HepG2 (cell line): ENCODE measurements at regions not wholly inside any gene's neighbourhood (a gene's known extent, or its start where the extent isn't known, plus 50 kb on each side); places are given as distances from the start of the nearest gene placed in this dataset.

Source experiments
- ARNT ChIP-seq: fragments of 450-650 bp; IDR thresholded peaks from 2 replicates; pipeline ENCODE4 v1.6.1; 2017
- BHLHE40 ChIP-seq: IDR thresholded peaks from 2 replicates; pipeline ENCODE4 v1.6.1; 2011; ENCODE audit warnings: low read length, improper control_type of control experiment
- DMAP1 ChIP-seq: IDR thresholded peaks from 2 replicates; pipeline ENCODE4 v1.6.1; 2016
- ELF1 ChIP-seq: sonication (generic); formaldehyde crosslinking; IDR thresholded peaks from 2 replicates; pipeline ENCODE4 v1.4.0; 2020; ENCODE audit warnings: missing genetic modification reagents
- MAFK ChIP-seq, 2 experiments: IDR thresholded peaks in 1 of 2; conservative IDR thresholded peaks in 1 of 2; 2 replicates each; pipeline ENCODE4 v1.6.1; 2011; ENCODE audit warnings: improper control_type of control experiment in 2 of 2, low read length in 2 of 2
- NFIC ChIP-seq: IDR thresholded peaks from 2 replicates; pipeline ENCODE4 v1.6.1; 2012; ENCODE audit warnings: mild to moderate bottlenecking, low read length, inconsistent platforms
- NR2F2 ChIP-seq: IDR thresholded peaks from 2 replicates; pipeline ENCODE4 v1.6.1; 2012; ENCODE audit warnings: low read depth, inconsistent platforms, borderline replicate concordance
- RARG ChIP-seq: sonication (generic); formaldehyde crosslinking; IDR thresholded peaks from 2 replicates; pipeline ENCODE4 v1.4.0; 2020; ENCODE audit warnings: low read depth, mild to moderate bottlenecking, missing genetic modification reagents
- TCF7L2 ChIP-seq: IDR thresholded peaks from 2 replicates; pipeline ENCODE4 v1.6.1; 2011; ENCODE audit warnings: mild to moderate bottlenecking, low read depth, low read length, moderate library complexity
- THAP11 ChIP-seq: IDR thresholded peaks from 2 replicates; pipeline ENCODE4 v1.6.1; 2016; ENCODE audit warnings: missing biosample characterization, missing genetic modification reagents
- ZMYM2 ChIP-seq: sonication (generic); formaldehyde crosslinking; IDR thresholded peaks from 2 replicates; pipeline ENCODE4 v1.8.0; 2022; ENCODE audit warnings: mild to moderate bottlenecking, missing genetic modification reagents
- ZNF431 ChIP-seq: sonication (generic); formaldehyde crosslinking; IDR thresholded peaks from 2 replicates; pipeline ENCODE4 v1.9.0; 2022; ENCODE audit warnings: missing genetic modification reagents, low read depth, mild to moderate bottlenecking, borderline replicate concordance
- ZNF670 ChIP-seq: sonication (generic); formaldehyde crosslinking; IDR thresholded peaks from 2 replicates; pipeline ENCODE4 v1.8.0; 2022; ENCODE audit warnings: mild to moderate bottlenecking, missing genetic modification reagents, borderline replicate concordance
- TF ChIP-seq, protein P1 (sequence below): sonication (generic); formaldehyde crosslinking; conservative IDR thresholded peaks from 2 replicates; pipeline ENCODE4 v1.8.1; 2023; ENCODE audit warnings: missing genetic modification reagents
- TF ChIP-seq, protein P2 (sequence below): sonication (generic); formaldehyde crosslinking; conservative IDR thresholded peaks from 2 replicates; pipeline ENCODE4 v1.4.0; 2020; ENCODE audit warnings: missing genetic modification reagents
- TF ChIP-seq, protein P3 (sequence below): sonication (generic); formaldehyde crosslinking; IDR thresholded peaks from 2 replicates; pipeline ENCODE4 v1.5.0; 2020; ENCODE audit warnings: missing genetic modification reagents
- TF ChIP-seq, protein P4 (sequence below): IDR thresholded peaks from 2 replicates; pipeline ENCODE4 v1.6.1; 2012; ENCODE audit warnings: inconsistent platforms
- TF ChIP-seq, protein P5 (sequence below): sonication (generic); formaldehyde crosslinking; IDR thresholded peaks from 2 replicates; pipeline ENCODE4 v1.5.1; 2020; ENCODE audit warnings: missing genetic modification reagents, mild to moderate bottlenecking, borderline replicate concordance
- TF ChIP-seq, protein P6 (sequence below): sonication (generic); formaldehyde crosslinking; IDR thresholded peaks from 2 replicates; pipeline ENCODE4 v1.4.0; 2020; ENCODE audit warnings: missing genetic modification reagents
- TF ChIP-seq, protein P7 (sequence below): IDR thresholded peaks from 2 replicates; pipeline ENCODE4 v1.6.1; 2018; ENCODE audit warnings: missing genetic modification reagents

DNA sequence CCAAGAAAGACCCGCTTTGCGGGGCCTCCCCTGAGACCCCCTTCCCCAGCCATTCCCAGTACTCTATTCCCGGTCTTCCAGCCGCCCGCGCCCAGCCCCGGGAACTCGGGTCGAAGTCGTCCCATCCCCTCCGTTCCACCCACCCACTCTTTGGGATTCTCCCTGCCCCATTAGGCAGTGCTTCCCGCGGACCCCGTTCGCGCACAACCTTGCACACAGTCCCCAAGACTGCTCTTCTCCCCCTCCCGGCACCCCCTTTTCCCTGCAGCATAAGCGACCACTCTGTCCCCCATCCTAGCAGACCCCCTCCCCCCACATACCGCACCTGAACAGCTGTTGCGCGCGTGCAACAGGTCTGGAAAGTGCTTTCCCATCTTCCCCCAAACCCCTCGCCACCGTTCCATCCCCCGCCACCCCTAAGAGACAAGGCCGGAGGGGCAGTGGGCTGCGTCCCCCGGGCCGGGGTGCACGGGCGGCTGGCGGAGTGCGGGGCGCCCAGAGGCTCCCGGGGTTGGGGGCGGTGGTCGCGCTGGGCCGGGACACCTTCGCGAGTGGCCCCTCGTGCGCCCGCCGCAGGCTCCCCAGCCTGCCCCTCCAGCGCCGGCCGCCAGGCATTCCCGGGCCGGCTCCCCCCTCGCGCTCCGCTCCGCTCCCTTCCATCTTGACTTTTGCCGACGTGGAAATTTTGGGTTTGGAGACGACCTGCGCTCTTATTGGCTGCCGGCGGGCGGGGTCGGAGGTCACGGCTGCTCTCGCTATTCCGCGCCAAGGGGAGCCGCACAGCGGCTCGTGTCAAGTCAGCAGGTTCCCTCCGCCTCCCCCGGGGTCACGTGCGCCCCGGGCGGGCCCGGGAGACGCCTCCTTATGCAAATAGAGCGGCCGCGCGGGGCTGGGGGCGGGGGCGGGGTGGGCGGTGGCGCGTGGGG, 201.2 kb upstream of the NFE2L3 start (continued):
- TF ChIP-seq, protein P1, sequence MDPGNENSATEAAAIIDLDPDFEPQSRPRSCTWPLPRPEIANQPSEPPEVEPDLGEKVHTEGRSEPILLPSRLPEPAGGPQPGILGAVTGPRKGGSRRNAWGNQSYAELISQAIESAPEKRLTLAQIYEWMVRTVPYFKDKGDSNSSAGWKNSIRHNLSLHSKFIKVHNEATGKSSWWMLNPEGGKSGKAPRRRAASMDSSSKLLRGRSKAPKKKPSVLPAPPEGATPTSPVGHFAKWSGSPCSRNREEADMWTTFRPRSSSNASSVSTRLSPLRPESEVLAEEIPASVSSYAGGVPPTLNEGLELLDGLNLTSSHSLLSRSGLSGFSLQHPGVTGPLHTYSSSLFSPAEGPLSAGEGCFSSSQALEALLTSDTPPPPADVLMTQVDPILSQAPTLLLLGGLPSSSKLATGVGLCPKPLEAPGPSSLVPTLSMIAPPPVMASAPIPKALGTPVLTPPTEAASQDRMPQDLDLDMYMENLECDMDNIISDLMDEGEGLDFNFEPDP (CRISPR knock-in tag) = 0 out of 2 replicates have a peak, but pooled peaks have one; percentile 53
- TF ChIP-seq, protein P2, sequence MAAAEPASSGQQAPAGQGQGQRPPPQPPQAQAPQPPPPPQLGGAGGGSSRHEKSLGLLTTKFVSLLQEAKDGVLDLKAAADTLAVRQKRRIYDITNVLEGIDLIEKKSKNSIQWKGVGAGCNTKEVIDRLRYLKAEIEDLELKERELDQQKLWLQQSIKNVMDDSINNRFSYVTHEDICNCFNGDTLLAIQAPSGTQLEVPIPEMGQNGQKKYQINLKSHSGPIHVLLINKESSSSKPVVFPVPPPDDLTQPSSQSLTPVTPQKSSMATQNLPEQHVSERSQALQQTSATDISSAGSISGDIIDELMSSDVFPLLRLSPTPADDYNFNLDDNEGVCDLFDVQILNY (CRISPR knock-in tag) = 0 out of 2 replicates have a peak, but pooled peaks have one; percentile 40
- TF ChIP-seq ELF1 (CRISPR knock-in tag) (no peak), TCF7L2 (no peak), THAP11 (CRISPR knock-in tag) (peak; percentile 28; the same call in 1 of the 2 replicates), RARG (peak; percentile 50; the same call in 1 of the 2 replicates), ARNT (no peak), ZNF431 (CRISPR knock-in tag) (no peak), NR2F2 (no peak), DMAP1 (CRISPR knock-in tag) (peak; percentile 54), MAFK (conservative IDR thresholded peaks at IDR 0.05 in 1 of 2, IDR thresholded peaks at IDR 0.05 in 1 of 2; ENCODE audit: low read length in 2 of 2) (peak; percentile 67 to 70), ZMYM2 (no peak), NFIC (0 out of 2 replicates have a peak, but pooled peaks have one; percentile 2), BHLHE40 (peak; percentile 93), ZNF670 (CRISPR knock-in tag) (no peak)
- TF ChIP-seq, protein P3, sequence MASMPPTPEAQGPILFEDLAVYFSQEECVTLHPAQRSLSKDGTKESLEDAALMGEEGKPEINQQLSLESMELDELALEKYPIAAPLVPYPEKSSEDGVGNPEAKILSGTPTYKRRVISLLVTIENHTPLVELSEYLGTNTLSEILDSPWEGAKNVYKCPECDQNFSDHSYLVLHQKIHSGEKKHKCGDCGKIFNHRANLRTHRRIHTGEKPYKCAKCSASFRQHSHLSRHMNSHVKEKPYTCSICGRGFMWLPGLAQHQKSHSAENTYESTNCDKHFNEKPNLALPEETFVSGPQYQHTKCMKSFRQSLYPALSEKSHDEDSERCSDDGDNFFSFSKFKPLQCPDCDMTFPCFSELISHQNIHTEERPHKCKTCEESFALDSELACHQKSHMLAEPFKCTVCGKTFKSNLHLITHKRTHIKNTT = no peak
- TF ChIP-seq, protein P4, sequence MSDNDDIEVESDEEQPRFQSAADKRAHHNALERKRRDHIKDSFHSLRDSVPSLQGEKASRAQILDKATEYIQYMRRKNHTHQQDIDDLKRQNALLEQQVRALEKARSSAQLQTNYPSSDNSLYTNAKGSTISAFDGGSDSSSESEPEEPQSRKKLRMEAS = peak; percentile 70
- TF ChIP-seq, protein P5, sequence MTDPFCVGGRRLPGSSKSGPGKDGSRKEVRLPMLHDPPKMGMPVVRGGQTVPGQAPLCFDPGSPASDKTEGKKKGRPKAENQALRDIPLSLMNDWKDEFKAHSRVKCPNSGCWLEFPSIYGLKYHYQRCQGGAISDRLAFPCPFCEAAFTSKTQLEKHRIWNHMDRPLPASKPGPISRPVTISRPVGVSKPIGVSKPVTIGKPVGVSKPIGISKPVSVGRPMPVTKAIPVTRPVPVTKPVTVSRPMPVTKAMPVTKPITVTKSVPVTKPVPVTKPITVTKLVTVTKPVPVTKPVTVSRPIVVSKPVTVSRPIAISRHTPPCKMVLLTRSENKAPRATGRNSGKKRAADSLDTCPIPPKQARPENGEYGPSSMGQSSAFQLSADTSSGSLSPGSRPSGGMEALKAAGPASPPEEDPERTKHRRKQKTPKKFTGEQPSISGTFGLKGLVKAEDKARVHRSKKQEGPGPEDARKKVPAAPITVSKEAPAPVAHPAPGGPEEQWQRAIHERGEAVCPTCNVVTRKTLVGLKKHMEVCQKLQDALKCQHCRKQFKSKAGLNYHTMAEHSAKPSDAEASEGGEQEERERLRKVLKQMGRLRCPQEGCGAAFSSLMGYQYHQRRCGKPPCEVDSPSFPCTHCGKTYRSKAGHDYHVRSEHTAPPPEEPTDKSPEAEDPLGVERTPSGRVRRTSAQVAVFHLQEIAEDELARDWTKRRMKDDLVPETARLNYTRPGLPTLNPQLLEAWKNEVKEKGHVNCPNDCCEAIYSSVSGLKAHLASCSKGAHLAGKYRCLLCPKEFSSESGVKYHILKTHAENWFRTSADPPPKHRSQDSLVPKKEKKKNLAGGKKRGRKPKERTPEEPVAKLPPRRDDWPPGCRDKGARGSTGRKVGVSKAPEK = no peak
- TF ChIP-seq, protein P6, sequence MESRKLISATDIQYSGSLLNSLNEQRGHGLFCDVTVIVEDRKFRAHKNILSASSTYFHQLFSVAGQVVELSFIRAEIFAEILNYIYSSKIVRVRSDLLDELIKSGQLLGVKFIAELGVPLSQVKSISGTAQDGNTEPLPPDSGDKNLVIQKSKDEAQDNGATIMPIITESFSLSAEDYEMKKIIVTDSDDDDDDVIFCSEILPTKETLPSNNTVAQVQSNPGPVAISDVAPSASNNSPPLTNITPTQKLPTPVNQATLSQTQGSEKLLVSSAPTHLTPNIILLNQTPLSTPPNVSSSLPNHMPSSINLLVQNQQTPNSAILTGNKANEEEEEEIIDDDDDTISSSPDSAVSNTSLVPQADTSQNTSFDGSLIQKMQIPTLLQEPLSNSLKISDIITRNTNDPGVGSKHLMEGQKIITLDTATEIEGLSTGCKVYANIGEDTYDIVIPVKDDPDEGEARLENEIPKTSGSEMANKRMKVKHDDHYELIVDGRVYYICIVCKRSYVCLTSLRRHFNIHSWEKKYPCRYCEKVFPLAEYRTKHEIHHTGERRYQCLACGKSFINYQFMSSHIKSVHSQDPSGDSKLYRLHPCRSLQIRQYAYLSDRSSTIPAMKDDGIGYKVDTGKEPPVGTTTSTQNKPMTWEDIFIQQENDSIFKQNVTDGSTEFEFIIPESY (CRISPR knock-in tag) = no peak
- TF ChIP-seq, protein P7, sequence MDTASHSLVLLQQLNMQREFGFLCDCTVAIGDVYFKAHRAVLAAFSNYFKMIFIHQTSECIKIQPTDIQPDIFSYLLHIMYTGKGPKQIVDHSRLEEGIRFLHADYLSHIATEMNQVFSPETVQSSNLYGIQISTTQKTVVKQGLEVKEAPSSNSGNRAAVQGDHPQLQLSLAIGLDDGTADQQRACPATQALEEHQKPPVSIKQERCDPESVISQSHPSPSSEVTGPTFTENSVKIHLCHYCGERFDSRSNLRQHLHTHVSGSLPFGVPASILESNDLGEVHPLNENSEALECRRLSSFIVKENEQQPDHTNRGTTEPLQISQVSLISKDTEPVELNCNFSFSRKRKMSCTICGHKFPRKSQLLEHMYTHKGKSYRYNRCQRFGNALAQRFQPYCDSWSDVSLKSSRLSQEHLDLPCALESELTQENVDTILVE (CRISPR knock-in tag) = 0 out of 2 replicates have a peak, but pooled peaks have one; percentile 6
